Subcutaneous abdominal adipose tissue (tissue), 5 donors: ENCODE measurements at regions not wholly inside any gene's neighbourhood (a gene's known extent, or its start where the extent isn't known, plus 50 kb on each side); places are given as distances from the start of the nearest gene placed in this dataset.
"Not testable (repeated sequence)": the region's sequence is repeated elsewhere in the genome, so short reads cannot be mapped to it uniquely, and the experiment has no call there.

ENCODE experiments used
- H3K27ac ChIP-seq: one replicate; pipeline ENCODE4 v1.7.0; 2013; ENCODE audit warnings: low read depth, mild to moderate bottlenecking, inconsistent platforms, low read length, moderate library complexity
- H3K27me3 ChIP-seq, 5 donors: one replicate each; pipeline ENCODE4 v1.7.0; 2013; ENCODE audit warnings: low read length in 5 of 5, inconsistent platforms in 1 of 5; ENCODE audit not compliant: control insufficient read depth in 5 of 5, insufficient read depth in 4 of 5
- H3K36me3 ChIP-seq, 5 donors: one replicate each; pipeline ENCODE4 v1.7.0; 2013; ENCODE audit warnings: low read length in 5 of 5; ENCODE audit not compliant: control insufficient read depth in 5 of 5, insufficient read depth in 5 of 5
- H3K4me1 ChIP-seq, 5 donors: one replicate each; pipeline ENCODE4 v1.7.0; 2013; ENCODE audit warnings: low read length in 5 of 5, mild to moderate bottlenecking in 3 of 5, moderate library complexity in 1 of 5; ENCODE audit not compliant: control insufficient read depth in 5 of 5, insufficient read depth in 5 of 5
- H3K4me3 ChIP-seq, 5 donors: one replicate each; pipeline ENCODE4 v1.7.0; 2013; ENCODE audit warnings: low read length in 5 of 5, low read depth in 1 of 5
- H3K9ac ChIP-seq, 5 donors: one replicate each; pipeline ENCODE4 v1.7.0; 2013; ENCODE audit warnings: low read length in 5 of 5, mild to moderate bottlenecking in 4 of 5, moderate library complexity in 3 of 5
- H3K9me3 ChIP-seq, 5 donors: one replicate each; pipeline ENCODE4 v1.7.0; 2013; ENCODE audit warnings: low read length in 5 of 5; ENCODE audit not compliant: control insufficient read depth in 5 of 5
- donor health status: healthy.
- donor health status: healthy.
- donor health status: healthy.
- donor health status: healthy.
- donor health status: healthy.

- Histone ChIP-seq H3K27me3 (no peaks in the 10 kb centered on the region), H3K4me1 (peaks cover 0 to 10% (median 4%) of the 10 kb centered on the region in 5 donors), H3K9me3 (peaks cover 0 to 2% (median 0%) of the 10 kb centered on the region in 5 donors), H3K9ac (no peak overlapping the region), H3K36me3 (no peaks in the 10 kb centered on the region), H3K4me3 (no peak overlapping the region), H3K27ac (no peak overlapping the region)
Measured at GRCh38 chr5:124889850-124890249, 143.4 kb upstream of the ZNF608 start.

DNA sequence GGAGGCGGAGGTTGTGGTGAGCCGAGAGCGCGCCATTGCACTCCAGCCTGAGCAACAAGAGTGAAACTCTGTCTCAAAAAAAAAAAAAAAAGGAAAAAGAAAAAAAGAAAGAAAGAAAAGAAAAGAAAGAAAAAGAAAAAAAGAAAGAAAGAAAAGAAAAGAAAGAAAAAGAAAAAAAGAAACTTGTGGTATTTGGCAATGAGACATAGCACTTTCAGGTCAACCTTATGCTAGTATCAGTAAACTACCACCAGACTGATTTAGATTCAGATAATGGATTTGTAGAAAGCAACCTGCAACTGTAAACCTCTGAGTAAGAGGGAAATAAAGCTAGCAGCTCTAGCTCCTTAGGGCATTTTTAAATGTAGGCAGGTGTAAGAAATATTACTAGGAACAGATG, 144.0 kb upstream of the ZNF608 start:
- H3K9me3 ChIP-seq, H3K4me3 ChIP-seq, H3K9ac ChIP-seq, H3K4me1 ChIP-seq, H3K27me3 ChIP-seq, H3K36me3 ChIP-seq, H3K27ac ChIP-seq: not testable (repeated sequence)

DNA sequence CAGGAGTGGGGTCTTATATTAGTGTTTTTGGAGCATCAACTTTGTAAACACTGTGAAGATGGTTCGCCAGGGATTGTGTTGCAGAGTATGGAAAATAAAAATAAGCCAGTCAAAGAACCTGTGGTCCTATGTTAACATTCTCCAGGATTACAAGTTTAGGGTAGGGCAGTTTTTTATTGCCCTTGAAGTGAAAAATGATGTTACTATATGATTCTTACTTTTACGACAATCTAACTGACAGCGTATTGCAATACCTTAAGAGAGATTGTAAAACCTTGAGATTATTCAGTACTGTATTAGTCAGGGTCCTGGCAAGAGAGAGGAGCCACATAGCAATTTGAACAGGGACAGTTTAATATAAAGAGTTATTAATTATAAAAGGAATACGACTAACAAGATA, 144.7 kb upstream of the ZNF608 start:
- Histone ChIP-seq H3K4me3 (no peak overlapping the region), H3K4me1 (peaks cover 0 to 10% (median 4%) of the 10 kb centered on the region in 5 donors), H3K27ac (no peak overlapping the region), H3K27me3 (no peaks in the 10 kb centered on the region), H3K9me3 (no peaks in the 10 kb centered on the region), H3K36me3 (no peaks in the 10 kb centered on the region), H3K9ac (no peak overlapping the region)

- no peaks in the 10 kb centered on the region for H3K27me3 ChIP-seq
- no peaks in the 10 kb centered on the region for H3K9me3 ChIP-seq
- no peak overlapping the region for H3K27ac ChIP-seq
- no peak overlapping the region for H3K9ac ChIP-seq
- H3K4me1 ChIP-seq, result peaks cover 0 to 8% (median 4%) of the 10 kb centered on the region in 5 donors
- no peak overlapping the region for H3K4me3 ChIP-seq
- H3K36me3 ChIP-seq, result no peaks in the 10 kb centered on the region
Measured at GRCh38 chr5:124892185-124892848, 145.9 kb upstream of the ZNF608 start.

DNA sequence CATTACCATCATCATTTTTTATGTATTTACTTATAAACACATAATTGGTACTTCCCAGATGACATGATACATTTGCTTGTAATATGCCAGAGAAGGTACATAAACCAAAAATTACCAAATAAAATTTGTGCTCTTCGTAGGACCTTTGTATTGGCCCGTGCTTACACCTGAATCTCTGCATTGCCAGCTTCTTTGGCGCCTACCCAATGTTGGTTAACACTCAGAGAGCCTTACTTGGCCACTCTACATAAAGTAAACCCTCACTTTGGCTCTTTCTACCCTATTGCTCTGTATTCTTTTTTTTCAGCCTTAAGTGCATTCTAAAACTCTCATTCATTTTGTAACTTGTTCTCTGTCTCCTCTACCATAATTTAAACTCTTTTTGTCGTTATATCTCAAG, 148.1 kb upstream of the ZNF608 start:
- Histone ChIP-seq H3K9ac (no peak overlapping the region), H3K27me3 (no peaks in the 10 kb centered on the region), H3K27ac (no peak overlapping the region), H3K36me3 (no peaks in the 10 kb centered on the region), H3K9me3 (no peaks in the 10 kb centered on the region), H3K4me3 (no peak overlapping the region), H3K4me1 (no peaks in the 10 kb centered on the region)

GRCh38 chr5:124895236-124895635, 148.8 kb upstream of the ZNF608 start:
- Histone ChIP-seq H3K9me3 (no peaks in the 10 kb centered on the region), H3K27ac (no peak overlapping the region), H3K27me3 (no peaks in the 10 kb centered on the region), H3K36me3 (no peaks in the 10 kb centered on the region), H3K9ac (no peak overlapping the region), H3K4me1 (no peaks in the 10 kb centered on the region), H3K4me3 (no peak overlapping the region)

- Histone ChIP-seq H3K4me1 (peaks cover 0 to 12% (median 10%) of the 10 kb centered on the region in 5 donors), H3K27me3 (no peaks in the 10 kb centered on the region), H3K27ac (no peak overlapping the region), H3K4me3 (no peak overlapping the region), H3K9ac (no peak overlapping the region), H3K9me3 (no peaks in the 10 kb centered on the region), H3K36me3 (no peaks in the 10 kb centered on the region)
Measured at GRCh38 chr5:124901081-124901480, 154.6 kb upstream of the ZNF608 start.

DNA sequence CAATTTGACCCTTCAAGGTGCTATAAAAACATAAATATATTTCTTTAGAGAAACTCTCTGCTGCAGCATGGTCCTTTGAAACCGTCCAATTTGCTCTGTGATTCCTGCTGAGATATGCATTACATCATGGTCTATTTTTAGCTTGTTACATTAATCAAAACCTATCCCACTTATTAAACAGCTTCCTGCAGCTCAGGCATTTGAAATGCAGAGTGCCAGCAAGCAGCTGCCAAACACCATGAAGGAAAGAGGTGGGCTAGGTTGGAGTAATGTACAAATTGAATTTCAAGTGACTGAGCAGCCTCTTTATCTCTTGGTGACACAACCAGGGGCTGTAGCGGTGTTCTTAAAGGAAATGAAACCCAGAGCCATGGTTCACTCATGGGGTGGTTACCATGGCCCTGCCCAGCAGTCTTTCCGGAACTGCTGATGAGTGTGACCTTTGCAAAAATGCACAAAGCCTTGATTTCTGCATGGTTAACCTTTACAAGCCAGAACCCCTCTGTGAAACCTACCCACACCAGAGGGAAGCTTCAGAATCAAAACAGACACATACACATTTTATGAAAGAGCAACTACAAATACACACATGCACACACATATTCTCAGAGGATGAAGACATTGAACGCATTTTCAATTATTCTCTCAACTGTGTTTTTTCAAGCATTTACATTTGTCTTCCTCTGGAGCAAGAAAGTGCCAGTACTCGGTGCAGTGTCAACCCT, 155.8 kb upstream of the ZNF608 start:
- Histone ChIP-seq H3K36me3 (no peaks in the 10 kb centered on the region), H3K4me1 (peaks cover 6 to 24% (median 22%) of the 10 kb centered on the region in 5 donors), H3K27ac (no peak overlapping the region), H3K4me3 (no peak overlapping the region), H3K27me3 (no peaks in the 10 kb centered on the region), H3K9ac (no peak overlapping the region), H3K9me3 (no peaks in the 10 kb centered on the region)

- no peaks in the 10 kb centered on the region for H3K27me3 ChIP-seq
- H3K4me1 ChIP-seq, result peaks cover 11 to 39% (median 37%) of the 10 kb centered on the region in 5 donors
- no peak overlapping the region for H3K4me3 ChIP-seq
- no peak overlapping the region for H3K9ac ChIP-seq
- peak overlapping the region; percentile 84 for H3K27ac ChIP-seq
- H3K9me3 ChIP-seq, result no peaks in the 10 kb centered on the region
- H3K36me3 ChIP-seq, result no peaks in the 10 kb centered on the region
Measured at GRCh38 chr5:124905256-124906130, 159.1 kb upstream of the ZNF608 start.
